DMS 273 (cell line): ENCODE measurements at regions not wholly inside any gene's neighbourhood (a gene's known extent, or its start where the extent isn't known, plus 50 kb on each side); places are given as distances from the start of the nearest gene placed in this dataset.

ENCODE experiments used
- DNase-seq: peaks from one replicate; lab custom pipeline; 2025; ENCODE audit not compliant: unreplicated experiment; lab: John Stamatoyannopoulos, UW

DNA sequence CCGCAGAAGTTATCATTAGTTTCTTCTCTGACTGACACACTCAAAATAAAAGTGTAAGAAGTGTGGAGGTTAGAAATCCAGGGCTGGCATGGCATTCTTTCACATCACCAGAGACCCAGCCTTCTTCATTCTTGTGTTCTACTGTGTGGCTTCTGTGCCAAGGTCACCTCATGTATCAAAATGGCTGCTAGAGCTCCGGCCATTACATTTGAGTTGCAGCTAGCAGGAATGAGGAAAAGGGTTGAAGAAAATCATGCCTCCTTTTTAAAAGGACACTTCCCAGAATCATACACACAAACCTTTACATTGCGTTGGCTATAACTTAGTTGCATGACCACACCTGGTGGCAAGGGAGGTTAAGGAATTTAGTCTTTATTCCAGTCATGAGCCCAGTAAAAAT lies 345.6 kb upstream of the PROK2 start:
- DNase-seq = no peak

DNA sequence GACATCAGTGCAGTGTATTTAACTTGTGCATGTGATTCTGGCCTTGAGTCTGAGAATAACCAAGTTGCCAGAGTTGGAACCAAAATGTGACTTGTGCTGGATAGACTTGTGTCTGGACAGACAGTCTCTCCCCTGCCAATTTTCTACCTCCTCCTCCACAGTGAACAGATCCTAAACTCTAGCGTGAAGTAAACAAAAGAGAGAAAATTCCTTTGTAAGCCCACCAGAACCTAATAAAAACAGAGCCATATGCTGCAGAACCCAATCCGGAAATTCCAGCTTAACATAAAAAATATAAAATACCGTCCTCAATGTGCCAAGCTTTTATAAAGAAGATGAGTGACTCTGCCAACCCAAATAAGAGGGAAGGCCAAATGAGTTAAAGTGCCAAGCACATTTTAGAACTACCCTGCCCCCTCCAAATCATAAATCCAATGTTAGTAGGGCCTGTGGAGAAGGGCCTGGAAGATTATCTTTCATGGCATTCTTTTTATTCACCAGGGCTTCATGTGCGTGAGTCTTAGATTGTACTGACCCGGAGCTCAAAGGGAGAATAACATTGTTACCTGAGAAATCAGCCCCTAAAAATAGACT lies 344.6 kb upstream of the PROK2 start:
- no peak for DNase-seq

DNA sequence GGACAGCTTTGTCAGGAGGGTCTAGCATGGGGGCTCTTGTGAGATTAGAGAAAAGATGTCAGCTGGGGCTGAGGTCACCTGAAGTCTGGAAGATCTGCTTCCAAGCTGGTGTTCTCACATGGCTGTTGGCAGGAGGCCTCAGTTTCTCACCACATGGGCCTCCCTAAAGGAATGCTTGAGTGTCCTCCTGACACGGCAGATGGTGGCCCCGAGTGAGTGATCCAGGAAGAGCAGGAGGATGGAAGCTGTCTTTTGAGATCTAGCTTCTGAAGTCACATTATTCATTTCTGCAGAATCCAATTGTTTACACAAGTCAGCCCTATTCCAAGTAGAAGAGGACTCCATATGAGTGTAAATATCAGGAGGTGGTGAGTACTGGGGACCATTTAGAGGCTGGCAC lies 344.0 kb upstream of the PROK2 start:
- peak; percentile 30 for DNase-seq

DNA sequence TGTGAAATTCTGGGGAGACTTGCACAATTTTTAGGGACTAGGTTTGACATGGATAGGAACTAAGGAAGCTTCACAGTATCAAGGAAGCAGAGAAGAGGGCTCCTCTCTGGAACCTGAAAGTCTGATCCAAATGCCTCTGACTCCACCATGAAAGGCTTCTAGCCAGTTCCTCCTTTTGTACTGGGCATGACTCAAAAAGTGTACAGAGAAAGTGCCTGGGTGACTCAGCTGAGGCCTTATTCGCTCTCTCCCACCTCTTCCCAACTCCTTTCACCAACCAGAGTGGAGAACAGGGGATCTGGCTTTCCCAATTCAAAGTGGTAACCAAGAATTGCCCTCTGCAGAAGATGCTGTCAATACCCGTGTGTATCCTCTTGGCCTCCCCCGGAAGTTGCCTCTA lies 342.9 kb upstream of the PROK2 start:
- DNase-seq = no peak

DNA sequence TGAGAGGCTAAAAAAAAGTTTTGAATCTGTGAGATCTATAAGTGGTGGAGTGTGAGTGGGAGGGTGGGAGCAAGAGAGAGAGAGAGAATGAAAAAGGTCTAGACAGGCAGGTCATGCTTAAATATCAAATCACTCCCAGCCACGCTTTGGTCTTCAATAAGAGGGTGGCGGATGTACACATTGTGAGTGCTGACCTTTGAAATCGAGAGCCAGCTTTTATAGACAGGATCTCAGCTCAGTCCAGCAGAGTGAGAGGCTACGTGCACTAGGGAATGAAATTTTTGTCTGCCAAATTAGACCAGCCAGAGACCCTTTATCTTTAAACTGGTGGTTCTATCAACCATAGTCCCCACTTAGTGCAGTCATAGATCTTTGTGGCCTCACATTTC lies 342.3 kb upstream of the PROK2 start:
- DNase-seq = no peak

DNA sequence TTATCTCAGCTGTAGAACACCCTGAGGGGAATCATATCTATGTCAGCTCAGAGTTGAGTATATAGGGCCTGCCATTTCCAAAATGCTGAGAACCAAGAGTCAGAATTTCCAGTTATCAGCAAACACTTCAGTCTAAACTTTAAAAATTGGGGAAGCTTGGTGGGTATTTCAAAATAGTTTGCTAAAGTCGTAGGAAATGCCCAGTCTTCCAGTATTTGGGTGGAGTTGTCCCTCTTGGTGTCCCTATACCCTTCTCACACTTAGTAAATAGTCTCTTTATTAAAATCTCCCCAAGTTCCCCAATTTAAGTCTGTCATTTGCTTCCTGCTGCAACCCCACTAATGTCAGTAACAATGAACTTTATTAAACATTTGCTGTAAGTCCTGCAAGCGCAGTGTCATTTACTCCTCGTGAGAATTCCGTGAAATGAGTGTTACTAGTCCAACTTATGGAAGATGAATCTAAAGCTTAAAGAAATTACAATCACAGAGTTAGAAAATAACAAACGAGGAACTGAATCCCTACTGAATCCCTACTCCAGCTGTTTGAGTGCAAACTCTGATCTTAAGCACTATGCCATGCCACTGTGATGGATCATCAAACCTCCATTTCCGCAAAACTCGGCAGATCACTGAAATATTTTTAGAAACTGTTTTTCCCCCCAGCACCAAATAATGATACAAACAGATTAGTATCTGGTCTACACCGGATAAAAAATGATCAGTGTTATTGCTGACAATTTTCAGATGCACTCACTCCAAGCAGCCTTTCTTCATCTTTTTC lies 341.7 kb upstream of the PROK2 start:
- no peak for DNase-seq

DNA sequence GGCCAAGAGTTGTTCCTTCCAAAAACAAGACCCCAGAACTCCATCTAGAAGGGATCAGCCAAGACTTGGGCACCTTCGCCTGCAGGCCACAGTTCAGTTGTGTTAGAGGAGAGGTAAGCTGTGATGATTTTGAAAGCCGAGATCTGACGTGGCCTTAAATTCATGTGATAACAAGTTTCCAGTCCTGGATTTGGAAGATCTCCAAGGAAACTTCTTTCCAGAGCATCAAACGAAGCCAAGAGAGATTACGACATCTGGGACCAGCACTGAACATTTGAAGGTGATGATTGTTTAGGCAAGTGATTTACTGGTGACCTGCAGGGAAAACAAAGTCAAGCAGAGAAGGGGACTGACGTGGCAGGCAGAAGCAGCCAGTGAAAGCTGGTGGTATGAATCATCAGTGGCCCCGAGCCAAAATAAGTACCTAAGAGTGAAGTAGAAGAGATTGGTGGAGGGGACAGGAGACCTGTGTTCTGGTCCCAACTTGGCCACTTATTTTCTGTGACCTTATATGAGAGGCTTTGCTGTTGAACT lies 339.0 kb upstream of the PROK2 start:
- DNase-seq = peak; percentile 67

DNA sequence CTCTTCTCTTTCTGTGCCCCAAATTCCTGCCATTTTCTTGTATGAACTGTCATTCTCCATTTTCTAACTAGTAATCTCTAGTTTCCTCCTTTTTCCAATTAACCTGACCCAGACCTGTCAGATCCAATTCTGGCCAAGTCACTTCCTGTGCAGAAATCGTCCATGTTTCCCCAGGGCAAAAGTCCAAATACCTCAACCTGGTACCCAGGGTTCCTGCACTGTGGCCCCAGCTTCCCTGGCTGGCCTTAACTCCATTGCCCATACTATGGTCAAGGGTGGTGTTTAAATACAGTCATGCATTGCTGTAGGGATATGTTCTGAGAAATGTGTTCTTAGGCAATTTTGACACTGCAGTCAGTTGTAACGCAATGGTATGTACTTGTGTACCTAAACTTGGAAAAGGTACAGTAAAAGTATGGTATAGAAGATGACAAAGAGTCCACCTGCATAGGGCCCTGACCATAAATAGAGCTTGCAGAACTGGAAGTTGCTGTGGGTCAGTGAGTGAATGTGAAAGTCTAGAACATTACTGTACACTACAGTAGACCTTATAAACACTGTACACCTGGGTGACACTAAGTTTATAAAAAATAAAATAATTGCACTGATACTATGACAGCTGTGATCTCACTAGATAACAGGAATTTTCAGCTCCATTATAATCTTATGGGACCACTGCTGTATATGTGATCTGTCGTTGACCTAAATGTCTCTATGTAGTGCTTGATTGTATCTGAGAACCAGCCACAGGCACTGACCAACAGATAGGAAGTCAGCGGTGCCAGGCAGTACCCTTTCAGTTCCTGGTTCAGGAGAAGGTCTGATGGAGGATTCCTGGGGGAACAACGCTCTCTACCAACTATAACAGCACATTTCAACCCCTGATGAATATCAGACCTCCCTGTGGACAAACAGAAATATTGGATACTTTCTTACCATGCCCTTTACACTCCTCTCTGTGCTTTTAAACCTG lies 336.1 kb upstream of the PROK2 start:
- no peak for DNase-seq

DNA sequence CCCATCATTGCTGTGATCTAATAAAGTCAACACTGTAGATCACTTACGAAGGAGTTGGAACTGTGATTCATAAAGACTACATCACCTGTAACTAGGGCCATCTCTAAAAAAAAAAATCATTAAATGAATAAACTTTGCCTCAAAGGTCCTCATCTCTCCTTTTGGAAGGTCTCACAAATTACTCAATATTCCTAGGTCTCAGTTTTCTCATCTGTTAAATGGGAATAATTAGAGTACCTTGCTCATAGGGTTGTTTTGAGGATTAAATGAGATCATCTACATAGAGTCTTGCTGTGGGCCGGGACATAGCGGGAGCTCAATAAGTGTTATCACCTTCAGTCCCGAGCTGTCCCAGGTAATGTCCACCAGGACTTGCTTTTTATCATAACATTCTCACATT lies 335.1 kb upstream of the PROK2 start:
- DNase-seq = no peak

DNA sequence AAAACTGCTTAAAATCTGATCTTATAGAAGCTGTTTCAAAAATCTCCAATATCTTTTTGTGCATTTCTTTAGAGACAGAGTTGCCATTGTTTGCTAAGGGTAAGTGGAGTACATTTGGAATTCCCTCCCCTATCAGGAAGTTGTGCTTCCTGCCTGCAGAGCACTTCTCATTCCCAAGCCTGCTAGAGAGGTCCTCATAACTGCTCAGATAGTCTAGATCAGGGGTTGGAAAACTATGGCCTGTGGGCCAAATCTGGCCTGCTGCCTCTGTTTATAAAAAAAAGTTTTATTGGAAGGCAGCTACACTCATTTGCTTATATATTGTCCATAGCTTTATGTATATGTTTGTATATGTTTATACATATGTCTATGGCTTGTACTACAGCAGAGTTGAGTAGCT lies 333.7 kb upstream of the PROK2 start:
- DNase-seq = no peak

DNA sequence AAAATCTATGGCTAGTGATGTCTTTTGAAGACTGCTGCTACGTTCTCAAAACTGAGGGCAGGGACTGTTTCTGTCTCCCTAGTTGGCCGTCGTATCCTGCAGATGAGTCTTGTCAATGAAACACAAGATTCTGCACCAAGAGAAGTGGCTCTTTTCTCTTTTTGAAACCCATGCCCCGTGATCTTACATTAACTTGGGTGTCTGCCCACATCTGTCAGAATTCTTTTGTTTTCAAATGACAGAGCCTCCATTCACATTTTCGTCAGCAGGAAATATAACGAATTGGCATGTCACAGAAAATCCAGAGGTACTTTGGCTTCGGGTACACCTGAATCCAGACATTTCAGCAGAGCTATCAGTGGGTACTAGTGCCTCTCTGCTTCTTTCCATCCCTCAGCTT lies 331.3 kb upstream of the PROK2 start:
- no peak for DNase-seq

DNA sequence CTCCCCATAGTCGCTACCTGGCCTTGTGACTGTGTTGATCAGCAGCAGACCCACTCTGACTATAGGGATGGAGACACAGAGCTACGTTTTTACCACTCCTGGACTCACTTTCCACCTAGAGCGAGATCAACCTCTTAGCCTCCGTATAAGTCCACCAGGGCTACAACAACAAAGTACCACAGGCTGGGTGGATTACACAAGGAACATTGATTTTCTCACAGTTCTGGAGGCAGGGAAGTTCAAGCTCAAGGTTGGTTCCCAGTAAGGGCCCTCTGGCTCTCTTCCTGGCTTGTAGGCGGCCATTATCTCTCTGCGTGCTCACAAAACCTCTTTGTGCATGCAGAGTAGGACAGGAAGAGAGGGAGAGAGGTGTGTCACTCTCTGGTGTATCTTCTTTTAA lies 330.4 kb upstream of the PROK2 start:
- DNase-seq = no peak

DNA sequence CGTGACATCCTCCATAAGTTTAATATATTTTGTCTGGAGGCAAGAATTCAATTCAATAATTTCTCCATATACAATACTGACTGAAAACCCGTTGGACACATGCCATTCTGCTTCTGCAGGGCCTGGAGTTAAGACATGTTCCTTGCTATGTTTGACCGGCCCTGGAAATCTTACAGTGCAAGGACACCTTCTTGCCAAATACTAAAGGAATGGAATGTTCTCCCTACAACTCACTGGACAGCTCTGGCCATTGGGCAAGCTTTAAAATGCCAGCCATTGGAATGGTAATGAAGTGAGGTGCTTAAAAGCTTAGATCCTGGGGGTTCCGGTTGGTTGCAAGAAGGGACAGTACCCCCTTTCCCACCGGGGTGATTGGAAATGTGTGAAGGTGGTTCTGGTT lies 329.8 kb upstream of the PROK2 start:
- DNase-seq = no peak

DNA sequence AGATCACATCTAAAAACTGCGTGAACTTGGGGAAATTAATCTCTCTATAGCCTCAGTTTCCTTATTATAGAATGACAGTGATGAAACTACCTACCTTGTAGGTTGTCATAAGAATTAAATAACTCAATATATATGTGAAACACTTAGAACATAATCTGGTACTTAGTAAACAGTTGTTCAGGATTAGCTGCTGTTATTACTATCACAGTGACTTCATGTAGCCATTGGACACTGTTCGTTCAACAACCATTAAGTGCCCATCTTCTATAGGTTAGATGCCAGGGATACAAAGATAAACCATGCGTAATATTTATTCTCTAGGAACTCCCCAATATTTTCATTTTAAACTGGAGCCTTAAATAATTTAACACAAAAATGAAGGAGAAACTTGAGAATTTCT lies 329.0 kb upstream of the PROK2 start:
- no peak for DNase-seq

DNA sequence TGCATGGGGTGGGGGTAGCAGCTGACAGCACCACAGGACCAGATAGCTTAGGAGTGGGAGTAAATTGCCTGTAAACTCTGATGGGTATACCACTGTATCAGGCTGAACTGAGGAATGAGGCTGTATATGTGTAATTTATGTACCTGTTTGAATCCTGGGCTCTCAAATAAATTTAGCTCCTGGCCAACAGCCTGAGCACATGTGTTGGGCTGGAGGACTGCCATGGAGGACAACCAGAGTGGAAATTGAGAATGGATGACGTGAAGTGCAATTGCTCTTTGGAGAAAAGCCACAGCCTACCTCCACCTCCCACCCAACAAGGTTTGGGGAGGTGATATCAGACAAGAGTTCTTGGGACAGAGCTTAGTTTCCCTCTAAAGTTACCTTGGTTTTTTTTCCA lies 328.6 kb upstream of the PROK2 start:
- no peak for DNase-seq

DNA sequence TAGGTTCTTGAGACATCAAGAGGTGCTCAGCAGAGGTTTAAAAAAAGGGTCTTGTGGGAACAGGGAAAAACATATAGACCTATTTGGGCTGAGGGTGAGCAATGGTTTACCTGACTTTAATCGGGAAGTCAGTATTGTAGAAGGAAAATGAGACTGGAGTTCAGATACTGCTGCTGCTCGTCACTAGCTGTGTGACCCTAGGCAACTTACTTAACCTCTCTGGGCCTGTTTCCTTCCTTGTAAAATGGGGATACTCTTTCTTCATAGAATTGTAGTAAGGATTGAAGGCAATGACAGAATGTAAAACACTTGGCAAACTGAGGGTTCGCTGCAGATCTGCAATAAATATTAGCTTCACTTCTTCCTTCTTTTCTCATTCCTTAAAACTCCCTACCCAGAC lies 327.5 kb upstream of the PROK2 start:
- DNase-seq = no peak

DNA sequence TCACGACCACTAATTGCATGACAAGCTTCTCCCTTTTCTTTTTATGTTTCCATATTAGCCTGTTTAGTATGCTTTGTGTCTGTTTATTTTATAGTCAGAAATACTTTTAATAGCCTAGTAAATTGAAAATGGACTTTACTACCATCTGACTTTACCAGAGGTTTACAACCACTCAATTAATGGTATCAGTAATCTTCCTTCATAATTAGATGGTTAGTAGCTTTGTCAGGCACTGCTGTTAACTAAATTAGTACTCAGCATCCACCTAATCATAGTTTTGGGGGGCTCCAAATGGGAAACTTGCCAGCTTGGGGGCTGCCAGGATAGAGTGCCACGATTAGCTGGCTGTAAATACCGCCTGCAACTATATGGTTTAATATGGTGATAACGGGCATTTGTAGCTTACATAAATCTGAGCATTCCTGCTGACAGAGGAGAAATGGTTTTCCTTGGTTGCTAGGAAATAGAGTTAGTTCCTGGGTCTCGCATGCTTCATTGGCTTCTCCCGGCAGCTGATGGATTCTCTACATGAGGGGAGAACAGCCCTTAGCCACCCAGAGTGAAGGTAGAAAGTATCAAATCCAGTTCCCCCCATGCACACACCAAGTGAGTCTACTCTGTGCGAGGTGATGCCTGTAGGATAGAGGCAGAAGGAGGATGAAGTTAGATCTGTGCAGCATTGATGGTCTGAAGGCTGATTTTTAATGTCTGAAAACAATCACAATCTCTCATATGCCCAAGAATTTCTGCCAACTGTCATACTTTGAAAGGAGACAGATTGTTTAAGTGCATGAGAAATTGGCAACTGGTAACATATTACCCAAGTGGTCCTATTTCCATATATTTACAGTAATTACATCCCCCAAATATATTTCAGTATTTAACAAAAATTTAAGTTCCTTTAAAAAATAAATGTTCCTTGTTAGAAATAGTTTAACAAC lies 326.6 kb upstream of the PROK2 start:
- no peak for DNase-seq

DNA sequence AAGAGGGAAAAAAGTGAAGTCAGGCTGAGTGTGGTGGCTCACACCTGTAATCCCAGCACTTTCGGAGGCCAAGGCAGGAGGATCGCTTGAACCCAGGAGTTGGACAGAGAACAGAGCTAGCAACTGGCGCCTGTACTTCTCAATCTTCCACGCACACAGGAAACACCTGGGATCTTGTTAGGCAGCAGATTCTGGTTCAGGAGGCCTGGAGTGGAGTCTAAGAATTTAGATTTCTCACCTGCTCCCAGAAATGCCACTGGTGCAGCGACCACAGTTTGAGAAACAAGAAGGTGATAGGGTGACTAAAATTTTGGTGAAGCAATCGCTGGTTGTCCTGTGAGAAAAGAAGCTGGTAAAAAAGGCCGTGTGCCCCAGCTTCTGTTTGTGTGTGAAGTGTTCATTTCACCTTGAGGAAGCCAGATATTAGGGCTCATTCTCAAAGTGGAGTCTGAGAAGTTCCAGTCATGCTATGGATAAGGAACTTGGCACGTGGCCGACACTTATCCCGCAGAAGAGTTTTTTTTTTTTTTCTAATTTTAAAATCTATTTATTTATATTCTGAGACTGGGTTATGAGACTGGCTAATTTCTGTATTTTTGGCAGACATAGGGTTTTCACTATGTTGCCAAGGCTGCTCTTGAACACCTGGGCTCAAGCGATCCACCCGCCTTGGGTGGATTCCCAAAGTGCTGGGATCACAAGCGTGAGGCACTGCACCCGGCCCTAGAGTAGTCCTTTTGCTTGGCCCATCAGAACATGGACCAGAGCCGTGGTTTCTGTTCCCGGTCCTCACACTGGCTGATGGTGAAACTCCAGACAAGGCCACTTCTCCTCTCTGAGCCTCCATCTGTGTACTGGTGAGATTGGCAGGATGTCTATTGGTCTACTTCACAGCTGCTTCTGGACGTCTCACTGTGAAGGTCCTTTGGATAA lies 324.6 kb upstream of the PROK2 start:
- DNase-seq = no peak

DNA sequence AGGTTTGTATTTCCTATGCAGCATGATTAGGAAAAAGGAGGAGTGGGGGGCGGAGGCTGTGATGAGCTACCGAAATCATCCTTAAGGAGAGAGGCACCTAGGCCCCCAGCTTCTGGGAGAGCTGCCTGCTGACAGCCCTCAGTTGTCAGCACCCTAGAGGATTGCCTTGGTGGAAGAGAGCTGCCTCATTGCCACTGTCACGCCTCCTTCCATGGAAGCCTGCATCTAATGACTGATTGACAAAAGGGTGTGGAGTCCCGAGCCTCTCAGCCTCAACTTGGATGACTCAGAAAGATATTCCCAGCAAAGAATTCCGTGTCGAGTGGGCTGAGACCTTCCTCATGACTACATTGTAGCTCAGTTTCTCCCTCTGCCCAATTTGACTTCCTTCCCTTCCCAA lies 320.4 kb upstream of the PROK2 start:
- DNase-seq = no peak
